ENCODE measurements at regions not wholly inside any gene's neighbourhood (a gene's known extent, or its start where the extent isn't known, plus 50 kb on each side); places are given as distances from the start of the nearest gene placed in this dataset.
A peak's percentile ranks its signal among the peaks of the same experiment; 100 is the strongest.

- Histone ChIP-seq H3K4me1 (no peaks in the 10 kb centered on the region), H3K27ac (no peak overlapping the region), H3K9me3 (no peaks in the 10 kb centered on the region), H3K27me3 (no peaks in the 10 kb centered on the region), H3K4me3 (no peak overlapping the region), H3K36me3 (replicated peaks in 1 of 2; ENCODE audit: insufficient read depth in 1 of 2, low read depth in 2 of 2) (no peaks in the 10 kb centered on the region)
- DNase-seq = peak in 3 of 4 donors; percentile 6 to 15 (median 13)
- intact Hi-C loops (cut with DNase I) = no loop called here
- ATAC-seq = peak; percentile 52
- TF ChIP-seq CTCF (IDR thresholded peaks at IDR 0.05) (no peak), POLR2A (IDR thresholded peaks at IDR 0.05) (no peak)
- 19 to 22% methylated on average over 3 of the region's 3 CpGs for WGBS, 2 donors
These were observed 92.4 kb downstream of the COL6A6 start for GRCh38 chr3:130609166-130609979.

- 73 to 80% methylated on average over 4 of the region's 4 CpGs for WGBS, 2 donors
- Histone ChIP-seq H3K27me3 (no peaks in the 10 kb centered on the region), H3K4me3 (no peak overlapping the region), H3K27ac (no peak overlapping the region), H3K36me3 (replicated peaks in 1 of 2; ENCODE audit: insufficient read depth in 1 of 2, low read depth in 2 of 2) (no peaks in the 10 kb centered on the region), H3K4me1 (no peaks in the 10 kb centered on the region), H3K9me3 (no peaks in the 10 kb centered on the region)
- ATAC-seq = no peak
- no peak for DNase-seq
- TF ChIP-seq CTCF (IDR thresholded peaks at IDR 0.05) (no peak), POLR2A (IDR thresholded peaks at IDR 0.05) (no peak)
- intact Hi-C loops (cut with DNase I) = no loop called here
These were observed 102.2 kb downstream of the COL6A6 start for GRCh38 chr3:130619196-130619595.

GRCh38 chr3:130621824-130622223 is 104.8 kb downstream of the COL6A6 start:
- no peaks in the 10 kb centered on the region for H3K4me1 ChIP-seq
- no peak overlapping the region for H3K27ac ChIP-seq
- DNase-seq = no peak
- no peak overlapping the region for H3K4me3 ChIP-seq
- no peak for ATAC-seq
- no peak for TF ChIP-seq CTCF (IDR thresholded peaks at IDR 0.05)
- TF ChIP-seq POLR2A (IDR thresholded peaks at IDR 0.05) = no peak
- no peaks in the 10 kb centered on the region for H3K27me3 ChIP-seq
- intact Hi-C loops (cut with DNase I) = no loop called here
- 36 to 42% methylated on average over 3 of the region's 3 CpGs for WGBS, 2 donors
- H3K9me3 ChIP-seq = no peaks in the 10 kb centered on the region
- H3K36me3 ChIP-seq (replicated peaks in 1 of 2; ENCODE audit: insufficient read depth in 1 of 2, low read depth in 2 of 2) = no peaks in the 10 kb centered on the region

- 39 to 47% methylated on average over 2 of the region's 2 CpGs for WGBS, 2 donors
- Histone ChIP-seq H3K4me1 (no peaks in the 10 kb centered on the region), H3K27ac (no peak overlapping the region), H3K36me3 (replicated peaks in 1 of 2; ENCODE audit: insufficient read depth in 1 of 2, low read depth in 2 of 2) (no peaks in the 10 kb centered on the region), H3K9me3 (no peaks in the 10 kb centered on the region), H3K4me3 (no peak overlapping the region), H3K27me3 (no peaks in the 10 kb centered on the region)
- DNase-seq = no peak
- no peak for TF ChIP-seq CTCF (IDR thresholded peaks at IDR 0.05)
- TF ChIP-seq POLR2A (IDR thresholded peaks at IDR 0.05) = no peak
- intact Hi-C loops (cut with DNase I) = no loop called here
- no peak for ATAC-seq
These were observed 109.1 kb downstream of the COL6A6 start for GRCh38 chr3:130626049-130626448.

All from body of pancreas (tissue), 4 donors.